ENCODE measurements at regions not wholly inside any gene's neighbourhood (a gene's known extent, or its start where the extent isn't known, plus 50 kb on each side); places are given as distances from the start of the nearest gene placed in this dataset.

DNA sequence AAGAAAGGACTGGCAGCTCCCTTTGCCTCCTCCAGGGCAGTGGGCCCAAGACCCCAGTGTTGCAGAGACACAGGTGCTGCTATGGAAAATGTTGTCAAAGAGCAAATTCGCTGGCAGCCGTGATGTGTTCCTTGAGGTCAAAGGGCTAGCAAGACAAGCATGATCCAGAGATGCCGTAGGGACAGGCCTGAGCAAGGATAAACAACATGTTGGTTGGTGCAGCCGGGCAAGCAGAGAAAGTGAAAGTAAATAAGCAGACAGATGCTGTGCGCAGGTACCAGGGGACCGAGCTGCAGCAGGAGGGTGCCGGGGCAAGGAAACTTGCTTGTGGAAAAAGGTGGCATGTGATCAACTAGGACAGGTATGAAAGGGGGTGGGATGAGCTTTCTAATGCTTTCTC lies 125.5 kb upstream of the NECTIN1 start:
- ATAC-seq (ENCODE audit: poor library complexity): no peak
- DNase-seq: no peak
- intact Hi-C loops (cut with DNase I): no loop called here

DNA sequence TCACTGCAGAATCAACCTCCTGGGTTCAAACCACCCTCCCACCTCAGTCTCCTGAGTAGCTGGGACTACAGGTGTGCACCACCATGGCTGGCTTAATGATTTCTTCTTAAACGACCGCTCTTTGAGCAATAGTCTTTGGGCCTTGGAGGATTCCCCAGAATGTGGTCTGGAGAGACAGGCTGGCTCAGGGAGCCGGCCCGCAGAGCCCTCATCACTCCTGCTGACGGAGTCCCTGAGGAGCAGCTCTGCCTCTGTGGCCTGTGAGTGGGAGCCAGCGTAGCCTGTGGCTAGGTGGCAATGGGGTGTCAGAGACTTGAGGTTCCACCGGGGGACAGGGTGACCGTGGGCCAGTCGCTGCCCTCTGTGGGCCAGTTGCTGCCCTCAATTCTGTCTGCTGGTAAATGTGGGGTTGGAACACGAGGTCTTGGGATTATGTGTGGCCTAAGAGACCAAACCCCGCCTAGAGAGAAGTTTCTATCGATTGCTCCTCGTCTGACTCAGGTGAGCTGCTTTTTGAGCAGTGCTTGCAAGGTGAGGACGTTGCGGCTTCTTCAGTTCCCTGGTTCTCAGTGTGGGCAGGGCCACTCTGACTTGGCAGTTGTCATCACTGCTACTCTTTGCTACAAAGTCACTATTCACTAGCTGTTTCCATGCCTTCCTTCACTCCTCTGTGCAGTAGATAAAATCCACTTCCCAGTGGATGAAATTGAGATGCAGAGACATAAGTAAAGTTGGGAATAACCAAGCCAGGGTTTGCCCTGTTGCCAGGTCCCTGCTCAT lies 124.8 kb upstream of the NECTIN1 start:
- no peak for DNase-seq
- ATAC-seq (ENCODE audit: poor library complexity): no peak
- intact Hi-C loops (cut with DNase I): no loop called here

DNA sequence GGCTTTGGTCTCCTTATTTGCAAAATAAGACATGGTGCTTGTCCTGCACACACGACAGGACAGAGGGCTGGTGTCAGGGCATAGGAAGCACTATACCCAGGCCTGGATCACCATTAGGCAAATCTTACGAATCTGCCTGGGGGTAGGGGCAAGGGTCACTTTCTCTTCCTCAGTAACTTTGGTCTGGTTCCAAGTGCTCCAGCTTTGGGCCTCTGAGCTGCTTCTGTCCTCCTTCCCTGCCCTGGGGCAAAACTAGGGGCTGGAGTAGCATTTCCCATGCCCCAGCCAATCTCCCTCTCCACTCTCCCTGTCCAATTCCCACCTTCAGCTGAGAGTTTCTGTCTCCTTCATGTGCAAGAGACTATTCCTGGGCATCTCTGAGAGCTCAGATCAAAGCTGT lies 123.7 kb upstream of the NECTIN1 start:
- ATAC-seq (ENCODE audit: poor library complexity): no peak
- no peak for DNase-seq
- intact Hi-C loops (cut with DNase I): no loop called here

DNA sequence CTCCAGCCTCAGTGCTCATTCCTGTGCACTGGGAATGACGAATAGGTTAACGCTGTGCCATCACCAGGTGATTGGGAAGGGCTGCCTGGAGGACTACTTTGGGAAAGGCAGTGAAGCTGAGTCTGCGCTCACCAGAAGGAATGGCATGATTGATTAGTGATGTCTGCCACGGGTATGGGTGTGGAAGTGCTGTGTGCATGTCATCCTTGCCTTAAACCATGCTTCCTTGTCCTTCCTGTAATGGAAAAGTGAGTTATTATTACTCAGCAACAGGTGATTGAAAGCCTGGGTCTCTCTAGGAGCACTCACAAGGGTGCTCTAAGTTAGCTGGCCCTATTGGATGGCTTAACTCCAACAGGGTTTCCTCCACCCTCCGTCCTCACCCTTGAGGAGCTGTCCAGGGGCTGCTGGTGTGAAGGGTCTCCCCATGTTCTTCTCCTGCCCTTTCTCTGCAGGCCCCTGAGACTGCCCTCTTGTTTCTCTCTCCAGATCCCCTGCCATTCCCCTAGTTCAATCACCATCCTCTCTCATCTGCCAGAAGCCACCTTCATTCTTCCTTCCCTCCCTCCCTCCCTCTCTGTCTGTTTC lies 121.9 kb upstream of the NECTIN1 start:
- DNase-seq (no peak), ATAC-seq (ENCODE audit: poor library complexity) (no peak)
- intact Hi-C loops (cut with DNase I): no loop called here

DNA sequence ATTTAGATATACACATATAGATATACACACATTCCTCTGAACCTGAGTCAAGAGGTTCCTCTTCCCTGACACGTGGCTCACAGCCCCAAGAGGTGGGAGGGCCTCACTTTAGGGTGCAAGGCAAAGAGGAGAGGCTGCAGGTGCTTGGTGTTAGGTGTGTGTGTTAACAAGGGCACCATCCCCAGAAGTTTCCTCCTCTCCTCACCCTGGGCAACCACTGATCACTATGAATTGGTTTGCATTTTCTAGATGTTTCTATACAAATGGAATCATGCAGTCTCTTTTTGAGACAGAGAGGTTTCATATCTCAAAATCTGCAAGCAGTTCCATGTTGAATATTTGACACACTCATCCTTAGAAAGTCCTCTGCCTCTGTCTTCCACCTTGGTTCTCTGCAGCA lies 120.9 kb upstream of the NECTIN1 start:
- no peak for ATAC-seq (ENCODE audit: poor library complexity)
- intact Hi-C loops (cut with DNase I): no loop called here
- DNase-seq: no peak

DNA sequence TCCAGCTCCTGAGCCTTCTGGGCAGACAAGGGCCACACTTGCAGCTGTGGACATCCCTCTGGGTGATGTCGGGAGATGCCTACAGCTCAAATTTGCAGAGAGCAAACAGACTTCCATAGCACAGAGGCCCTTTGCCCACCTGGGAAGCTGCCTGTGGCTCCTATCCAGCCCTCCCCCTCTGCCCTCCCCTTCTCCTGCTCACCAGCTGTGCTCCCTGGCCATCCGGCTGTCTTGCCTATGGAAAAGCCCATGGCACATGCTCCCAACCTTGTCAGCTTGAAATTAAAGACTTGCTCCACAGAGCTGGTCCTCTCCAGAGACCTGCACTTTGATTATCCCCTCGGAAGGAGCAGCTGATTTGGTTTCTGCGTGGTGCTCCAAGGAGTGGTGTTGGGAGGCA lies 118.9 kb upstream of the NECTIN1 start:
- DNase-seq (no peak), ATAC-seq (ENCODE audit: poor library complexity) (no peak)
- intact Hi-C loops (cut with DNase I): no loop called here

DNA sequence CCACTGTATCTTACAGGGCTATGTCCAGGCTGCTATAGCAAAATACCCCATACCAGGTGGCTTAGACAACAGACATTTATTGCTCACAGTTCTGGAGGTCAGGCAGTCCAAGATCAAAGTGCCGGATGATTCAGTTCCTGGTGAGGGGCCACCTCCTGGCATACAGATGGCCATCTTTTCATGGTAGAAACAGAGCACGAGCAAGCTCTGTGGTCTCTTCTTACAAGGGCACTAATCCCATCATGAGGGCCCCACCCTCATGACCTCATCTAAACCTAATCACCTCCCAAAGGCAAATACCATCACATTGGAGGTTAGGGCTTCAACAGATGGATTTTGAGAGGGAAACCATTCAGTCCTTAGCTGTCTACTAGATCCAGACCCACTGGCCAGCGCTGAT lies 117.4 kb upstream of the NECTIN1 start:
- DNase-seq (no peak), ATAC-seq (ENCODE audit: poor library complexity) (no peak)
- intact Hi-C loops (cut with DNase I): no loop called here

DNA sequence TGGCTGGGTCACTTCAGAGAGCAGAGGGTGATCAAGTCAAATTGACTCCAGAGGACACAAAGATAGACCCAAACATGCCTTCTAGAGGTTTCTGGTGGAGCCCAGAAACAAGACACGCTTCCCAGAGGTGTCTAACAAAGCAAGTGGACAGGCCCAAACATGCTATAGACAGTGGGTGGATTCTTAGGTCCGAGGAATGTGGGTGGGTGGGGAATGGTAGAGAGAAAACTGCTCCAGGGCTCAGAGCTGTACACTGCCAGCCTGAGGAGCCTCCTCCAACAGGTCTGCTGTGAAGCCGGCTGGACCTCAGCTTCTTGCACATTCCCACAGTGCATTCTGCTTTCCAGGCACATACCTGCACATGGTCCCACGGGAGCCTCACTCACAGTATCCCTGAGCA lies 116.8 kb upstream of the NECTIN1 start:
- DNase-seq (no peak), ATAC-seq (ENCODE audit: poor library complexity) (no peak)
- intact Hi-C loops (cut with DNase I): no loop called here

DNA sequence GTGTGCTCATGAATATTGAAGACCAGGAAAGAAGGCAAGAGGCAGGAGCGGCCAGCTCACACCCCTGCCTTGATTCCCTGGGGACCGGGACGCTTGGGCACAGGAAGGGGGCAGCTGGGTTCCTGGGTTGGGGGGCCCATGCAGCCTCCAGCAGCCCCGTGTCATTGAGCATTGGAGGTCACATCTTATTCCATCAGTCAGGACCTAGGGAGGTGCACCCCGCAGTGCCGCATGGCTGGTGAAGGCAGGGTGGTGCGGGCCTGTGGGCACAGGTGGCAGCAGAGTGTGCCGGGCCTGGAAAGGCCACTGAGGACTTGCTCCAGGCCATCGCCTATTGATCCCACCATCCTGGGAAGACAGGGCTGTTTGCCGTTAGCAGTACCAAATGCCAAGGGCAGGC lies 116.3 kb upstream of the NECTIN1 start:
- DNase-seq (no peak), ATAC-seq (ENCODE audit: poor library complexity) (no peak)
- intact Hi-C loops (cut with DNase I): no loop called here

DNA sequence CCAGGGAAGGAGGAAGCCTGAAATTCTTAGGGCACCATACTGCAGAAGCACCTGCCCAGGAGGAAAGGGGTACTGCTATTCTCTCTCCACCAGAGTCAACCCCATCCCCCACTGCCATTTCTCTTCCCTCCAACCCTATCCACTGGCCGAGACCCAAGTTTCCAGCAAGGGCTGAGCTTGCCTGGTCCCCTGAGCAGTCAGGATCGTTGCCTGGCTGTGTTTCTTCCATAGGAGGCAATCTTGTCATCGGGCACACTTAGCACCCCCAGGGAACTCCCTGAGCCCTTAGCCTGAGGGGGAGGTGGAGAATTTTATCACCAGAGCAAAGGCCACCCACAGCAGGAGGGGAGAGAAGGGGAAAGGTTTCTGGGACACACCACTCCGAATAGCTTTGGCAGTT lies 115.8 kb upstream of the NECTIN1 start:
- ATAC-seq (ENCODE audit: poor library complexity) (peak; percentile 77), DNase-seq (no peak)

DNA sequence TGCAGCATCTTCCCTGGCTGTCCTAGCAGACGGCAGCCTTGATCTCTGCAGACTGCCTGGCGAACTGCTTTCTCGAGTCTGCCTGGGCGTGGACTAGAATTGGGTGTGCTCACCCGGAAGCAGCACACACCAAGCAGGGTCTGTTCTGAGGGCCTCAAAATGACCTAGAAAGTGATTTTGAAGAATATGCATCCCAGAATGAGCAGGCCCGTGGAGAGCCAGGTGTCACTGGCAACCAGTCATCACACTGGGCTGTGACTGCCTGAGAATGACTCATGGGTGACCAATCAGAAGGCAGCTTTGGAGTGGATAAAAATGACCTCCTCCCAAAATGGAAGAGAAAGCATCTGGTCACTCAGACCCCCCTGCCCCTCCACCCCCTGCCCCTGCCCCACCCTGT lies 114.9 kb upstream of the NECTIN1 start:
- no peak for DNase-seq
- no peak for ATAC-seq (ENCODE audit: poor library complexity)
- intact Hi-C loops (cut with DNase I): no loop called here

More for the DNA sequence above, 115.8 kb upstream of the NECTIN1 start:
- intact Hi-C loops (cut with DNase I): no loop called here

DNA sequence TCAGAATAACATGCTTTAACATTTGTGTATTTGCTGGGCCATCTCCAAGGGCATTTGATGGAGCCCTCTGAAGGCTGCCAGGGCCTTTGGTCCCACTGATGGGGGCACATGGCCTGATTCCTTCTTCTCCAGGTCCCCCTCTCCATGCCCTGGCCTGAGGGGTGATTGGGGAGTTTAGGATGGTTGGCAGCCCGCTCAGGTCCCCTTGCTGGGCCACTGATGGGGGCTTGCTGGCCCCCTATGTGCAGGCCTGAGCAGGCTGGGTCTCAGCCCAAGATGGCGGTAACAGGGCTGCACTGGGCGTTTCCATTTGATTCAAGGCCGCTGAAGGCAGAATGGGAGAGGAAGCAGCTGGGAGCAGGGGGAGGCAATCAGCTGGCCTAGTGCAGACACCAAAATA lies 113.7 kb upstream of the NECTIN1 start:
- DNase-seq: no peak
- no peak for ATAC-seq (ENCODE audit: poor library complexity)
- intact Hi-C loops (cut with DNase I): no loop called here

DNA sequence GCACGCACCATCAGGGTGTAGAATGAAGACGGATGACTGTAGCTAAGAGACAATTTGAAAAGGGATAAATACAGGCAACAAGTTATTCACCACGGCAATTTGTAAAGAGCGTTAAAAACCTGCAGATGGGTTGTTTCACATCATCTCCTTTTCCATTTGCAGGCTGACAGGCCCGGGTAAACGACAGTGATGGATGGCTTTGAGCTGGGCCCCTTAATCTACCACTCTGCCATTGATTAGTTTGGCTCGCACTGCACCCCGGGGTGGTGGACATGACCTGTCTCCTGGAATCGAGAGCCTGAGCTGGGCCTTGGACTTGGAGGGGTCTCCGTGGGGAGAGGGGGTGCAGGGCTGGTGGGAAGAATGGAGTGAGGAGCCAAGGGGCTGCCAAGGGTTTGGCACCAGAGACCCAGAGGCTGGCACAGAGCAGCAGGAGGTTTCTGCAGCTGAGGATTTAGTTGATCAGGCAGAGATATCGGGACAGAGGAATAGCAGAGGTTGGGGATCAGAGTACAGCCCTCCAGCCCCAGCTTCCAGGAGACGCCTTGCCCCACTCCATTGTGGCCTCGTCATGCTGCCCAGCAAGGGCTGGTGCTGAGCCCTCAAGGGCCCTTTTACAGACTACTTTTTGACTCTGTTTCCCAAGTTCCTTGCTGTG lies 110.6 kb upstream of the NECTIN1 start:
- intact Hi-C loops (cut with DNase I): no loop called here
- no peak for DNase-seq
- no peak for ATAC-seq (ENCODE audit: poor library complexity)

DNA sequence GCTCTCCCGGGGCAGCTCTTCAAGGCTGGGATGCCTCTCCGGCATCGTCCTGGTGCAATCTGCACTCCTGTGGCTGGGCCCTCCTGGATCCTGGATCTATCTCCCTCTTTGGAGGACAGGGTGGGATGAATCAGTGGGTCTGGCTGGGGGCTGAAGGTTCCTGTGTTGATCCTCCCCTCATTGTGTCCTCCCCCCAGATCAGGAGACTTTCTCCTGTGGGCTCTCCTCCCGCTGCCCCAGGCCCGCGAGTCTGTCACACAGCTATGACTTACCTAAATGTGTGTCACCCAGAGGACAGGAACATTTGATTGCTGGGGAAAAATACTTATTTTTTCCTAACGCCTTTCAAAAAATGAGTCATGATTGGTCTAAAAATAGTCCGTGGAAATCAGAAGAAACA lies 106.8 kb upstream of the NECTIN1 start:
- no peak for ATAC-seq (ENCODE audit: poor library complexity)
- no peak for DNase-seq
- intact Hi-C loops (cut with DNase I): no loop called here

DNA sequence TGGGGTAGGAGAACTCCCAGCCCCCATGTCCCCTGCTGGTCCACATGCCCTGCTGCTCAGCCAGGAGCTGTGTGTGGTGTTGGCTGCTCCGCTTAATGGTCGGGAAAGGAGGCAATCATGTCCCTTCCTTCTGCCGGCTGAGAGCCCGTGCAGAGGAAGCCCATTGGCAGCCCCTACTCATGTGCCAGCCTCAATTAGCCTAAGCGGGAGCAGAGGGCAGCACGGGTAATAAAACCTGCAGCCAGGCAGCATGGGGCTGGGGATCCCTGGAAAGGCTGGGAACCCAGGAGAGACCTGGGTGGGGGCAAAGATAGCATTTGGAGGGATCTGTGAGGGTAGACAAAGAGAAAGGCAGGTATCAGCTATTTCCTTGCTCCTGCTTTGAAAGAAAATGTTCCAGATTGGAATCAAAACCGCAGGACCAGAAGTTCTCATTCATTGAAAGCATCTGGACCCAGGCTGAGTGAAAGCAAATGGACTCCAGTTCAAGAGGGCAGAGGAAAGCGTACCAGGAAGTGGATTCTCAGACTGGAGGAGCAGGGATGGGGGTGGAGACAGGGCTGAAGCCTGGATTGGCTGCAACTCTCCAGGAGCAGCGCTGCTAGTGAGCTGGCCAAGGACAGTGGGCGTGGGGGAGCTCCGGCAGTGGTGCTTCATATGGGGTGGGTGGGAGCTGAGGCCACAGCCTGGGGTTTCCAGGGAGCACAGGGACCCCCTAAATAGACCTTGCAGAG lies 103.4 kb upstream of the NECTIN1 start:
- DNase-seq (no peak), ATAC-seq (ENCODE audit: poor library complexity) (peak; percentile 62)
- intact Hi-C loops (cut with DNase I): no loop called here

DNA sequence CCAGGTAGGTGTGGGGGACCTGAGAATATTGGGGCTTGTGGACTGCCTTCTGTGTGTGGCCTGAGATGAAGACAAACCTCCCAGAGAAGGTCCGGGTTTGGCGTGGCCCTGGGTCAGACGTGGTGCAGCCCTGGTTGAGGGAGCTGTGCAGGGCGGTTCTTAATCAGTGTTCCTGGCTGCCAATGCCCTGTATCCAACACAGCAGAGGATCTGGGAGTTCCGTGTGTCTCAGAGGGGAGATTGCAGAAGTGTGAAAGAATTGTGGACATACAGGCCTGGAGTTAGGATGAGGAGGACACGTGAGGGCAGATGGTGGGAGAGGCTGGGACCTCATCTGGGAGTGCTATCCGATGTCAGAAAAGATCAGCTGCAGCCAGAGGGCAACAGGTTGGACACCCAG lies 102.0 kb upstream of the NECTIN1 start:
- no peak for DNase-seq
- no peak for ATAC-seq (ENCODE audit: poor library complexity)
- intact Hi-C loops (cut with DNase I): no loop called here

DNA sequence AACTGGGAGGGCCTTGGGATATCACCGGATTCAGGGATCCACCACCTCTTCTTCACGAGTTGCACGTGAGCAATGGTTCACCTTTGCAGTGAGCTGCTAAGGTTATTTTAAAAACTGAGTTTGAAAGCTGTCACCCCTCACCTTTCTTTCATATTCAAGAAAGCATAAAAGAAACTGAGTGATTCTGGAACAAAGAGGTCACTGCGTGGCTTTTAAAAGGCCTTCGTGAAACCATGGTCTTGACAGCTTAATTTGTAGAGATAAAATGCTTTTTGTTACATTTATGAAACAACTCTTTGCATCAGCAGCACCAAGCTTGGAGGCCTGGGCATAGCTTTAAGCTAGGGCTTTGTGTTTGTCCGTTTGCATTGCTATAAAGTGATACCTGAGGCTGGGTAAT lies 101.4 kb upstream of the NECTIN1 start:
- ATAC-seq (ENCODE audit: poor library complexity): no peak
- intact Hi-C loops (cut with DNase I): no loop called here
- no peak for DNase-seq

DNA sequence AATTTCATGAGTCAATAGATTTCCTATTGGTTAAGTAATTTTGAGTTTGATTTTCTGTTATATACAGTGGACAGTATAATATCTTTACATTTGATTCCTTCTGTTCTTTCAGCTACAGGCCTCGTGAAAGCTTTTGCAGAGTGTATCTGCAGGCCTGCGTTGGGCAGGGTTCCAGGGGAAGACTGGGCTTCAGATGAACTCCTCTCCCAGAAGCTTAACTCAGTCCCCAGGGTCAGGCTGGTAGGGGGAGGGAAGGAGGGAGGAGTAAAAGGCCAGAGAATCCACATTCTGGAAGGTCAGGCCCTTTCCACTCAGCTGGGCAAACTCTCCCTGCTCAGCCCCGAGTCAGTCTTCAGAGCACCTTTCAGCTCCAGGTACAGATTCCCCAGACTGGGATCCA lies 100.4 kb upstream of the NECTIN1 start:
- DNase-seq (no peak), ATAC-seq (ENCODE audit: poor library complexity) (no peak)
- intact Hi-C loops (cut with DNase I): no loop called here

DNA sequence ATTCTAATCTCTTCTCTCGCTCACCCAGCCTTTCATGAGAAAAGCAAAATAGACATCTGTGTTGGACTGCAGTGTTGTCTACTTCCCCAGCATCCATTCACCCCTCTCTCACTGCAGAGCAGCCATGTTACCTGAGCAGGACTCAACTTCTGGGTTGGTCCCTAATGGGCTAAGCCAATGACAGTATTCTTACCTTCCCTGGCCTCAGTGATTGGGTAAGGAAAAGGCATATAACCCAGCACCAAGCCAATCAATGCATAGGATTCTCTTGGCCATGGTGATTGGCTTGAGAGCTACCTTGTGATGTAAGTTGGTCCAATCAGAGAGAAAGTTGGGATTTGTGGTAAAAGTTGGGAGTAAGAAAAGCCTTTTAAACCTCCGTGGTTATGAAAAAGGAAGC lies 99.8 kb upstream of the NECTIN1 start:
- intact Hi-C loops (cut with DNase I): no loop called here
- no peak for DNase-seq
- ATAC-seq (ENCODE audit: poor library complexity): no peak

DNA sequence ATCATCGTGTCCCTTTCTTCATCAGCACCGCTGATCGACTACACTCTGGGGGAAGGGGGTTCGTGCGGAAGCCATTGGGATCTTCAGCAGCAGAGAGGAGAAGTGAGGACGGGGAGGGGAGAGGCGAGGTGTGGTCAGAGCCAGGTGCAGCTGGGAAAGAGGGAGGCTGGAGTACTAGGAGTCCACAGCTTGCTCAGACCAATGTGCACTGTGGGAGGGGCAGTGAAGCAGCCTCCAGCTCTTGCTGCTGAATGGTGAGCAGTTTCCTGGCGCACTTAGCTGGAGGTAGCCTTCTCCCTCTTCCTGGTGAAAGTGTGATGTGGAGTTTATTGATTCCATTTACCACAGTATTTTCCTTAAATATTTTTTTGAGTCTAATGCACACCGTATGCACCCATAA lies 99.0 kb upstream of the NECTIN1 start:
- intact Hi-C loops (cut with DNase I): no loop called here
- no peak for ATAC-seq (ENCODE audit: poor library complexity)

More for the DNA sequence above, 99.0 kb upstream of the NECTIN1 start:
- DNase-seq: no peak
